ENCODE measurements at regions not wholly inside any gene's neighbourhood (a gene's known extent, or its start where the extent isn't known, plus 50 kb on each side); places are given as distances from the start of the nearest gene placed in this dataset.

DNA sequence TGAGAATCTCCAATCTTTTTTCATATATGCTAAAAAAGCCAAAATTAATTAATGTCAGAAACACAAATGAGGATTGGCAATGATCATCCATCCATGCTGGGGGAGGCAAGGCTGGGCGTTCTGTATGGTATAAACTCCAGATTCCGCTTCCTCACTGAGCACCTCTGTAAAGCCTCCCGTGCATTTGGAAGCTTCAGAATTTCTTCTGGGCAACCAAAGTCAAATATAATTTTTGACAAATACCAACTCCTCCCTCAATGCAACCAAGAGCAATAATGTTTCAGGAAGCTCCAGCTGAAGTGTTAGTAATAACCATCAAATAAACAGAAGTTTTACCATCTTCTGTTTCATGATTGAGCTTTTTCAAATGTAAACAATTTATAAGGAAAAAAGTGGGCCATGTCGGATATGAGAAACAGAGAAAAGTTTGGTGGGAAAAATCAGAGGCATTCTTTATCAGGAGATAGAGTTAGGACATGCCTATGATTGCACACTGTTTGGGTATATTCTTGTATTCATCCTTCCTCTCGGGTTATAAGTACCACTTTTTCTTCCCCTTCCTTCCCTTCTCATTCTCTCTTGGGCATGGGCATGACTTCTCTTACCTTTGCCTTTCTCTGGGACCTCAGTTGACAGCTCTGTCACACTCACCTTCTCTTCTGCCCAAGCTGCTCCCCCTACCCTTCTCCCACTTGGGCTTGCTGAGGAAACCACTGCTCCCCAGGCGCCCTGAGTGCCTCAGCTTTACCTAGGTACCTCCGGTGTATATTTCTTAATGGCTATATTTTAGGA is 149.5 kb upstream of the ZEB2 start:
- ATAC-seq (ENCODE audit: low read depth) (no peak), DNase-seq (no peak)
- no peak overlapping the region for H3K4me3 Mint-ChIP-seq
- peaks cover 25% of the 10 kb centered on the region for H3K4me1 Mint-ChIP-seq
- intact Hi-C loops (cut with micrococcal nuclease): no loop called here
- Histone ChIP-seq H3K4me3 (ENCODE audit: control extremely low read depth in 1 of 5, extremely low read depth in 1 of 5, insufficient read depth in 1 of 5, low read depth in 2 of 5, low read length in 4 of 5) (no peak overlapping the region), H3K36me3 (replicated peaks in 1 of 2; ENCODE audit: control extremely low read depth in 1 of 2, control insufficient read depth in 1 of 2, extremely low read depth in 1 of 2, insufficient read depth in 2 of 2, low read length in 1 of 2) (no peaks in the 10 kb centered on the region), H4K20me1 (ENCODE audit: control insufficient read depth, insufficient read depth, low read length, poor library complexity, severe bottlenecking) (no peaks in the 10 kb centered on the region), H3K4me2 (replicated peaks; ENCODE audit: low read depth, low read length, poor library complexity, severe bottlenecking) (no peak overlapping the region), H3K79me2 (ENCODE audit: control insufficient read depth, insufficient read depth, low read length) (no peaks in the 10 kb centered on the region), H3K4me1 (ENCODE audit: control insufficient read depth in 2 of 2, insufficient read depth in 2 of 2, low read length in 2 of 2) (peaks cover 18 to 22% of the 10 kb centered on the region in 2 donors), H2AFZ (ENCODE audit: insufficient read depth, low read depth, low read length, poor library complexity, severe bottlenecking) (no peak overlapping the region), H3K27ac (ENCODE audit: low read length in 2 of 2) (no peak overlapping the region), H3K27me3 (replicated peaks in 1 of 4; ENCODE audit: control extremely low read depth in 1 of 4, control insufficient read depth in 3 of 4, insufficient read depth in 4 of 4, low read length in 3 of 4) (no peaks in the 10 kb centered on the region), H3K9ac (ENCODE audit: low read length) (no peak overlapping the region), H3K9me3 (ENCODE audit: control extremely low read depth in 1 of 3, control insufficient read depth in 2 of 3, insufficient read depth in 1 of 3, low read length in 2 of 3) (no peaks in the 10 kb centered on the region)
- no peaks in the 10 kb centered on the region for H3K9me3 Mint-ChIP-seq (ENCODE audit: insufficient read depth)
- ChIA-PET POLR2A (no interaction called here), CTCF (no interaction called here)
- H3K27me3 Mint-ChIP-seq: no peaks in the 10 kb centered on the region
- H3K27ac Mint-ChIP-seq: no peak overlapping the region
- TF ChIP-seq EZH2 (IDR thresholded peaks at IDR 0.05; ENCODE audit: borderline replicate concordance, insufficient read depth, low read depth, low read length, poor library complexity, severe bottlenecking) (no peak), CTCF (IDR thresholded peaks at IDR 0.05) (no peak)
- 82% methylated on average over 4 of the region's 7 CpGs for WGBS (ENCODE audit: insufficient coverage)

GRCh38 chr2:144668493-144669110 is 148.7 kb upstream of the ZEB2 start:
- ATAC-seq (ENCODE audit: low read depth): no peak
- no peak overlapping the region for H2AFZ ChIP-seq (ENCODE audit: insufficient read depth, low read depth, low read length, poor library complexity, severe bottlenecking)
- H3K9me3 Mint-ChIP-seq (ENCODE audit: insufficient read depth): no peaks in the 10 kb centered on the region
- no peaks in the 10 kb centered on the region for H3K36me3 ChIP-seq (replicated peaks in 1 of 2; ENCODE audit: control extremely low read depth in 1 of 2, control insufficient read depth in 1 of 2, extremely low read depth in 1 of 2, insufficient read depth in 2 of 2, low read length in 1 of 2)
- no peak overlapping the region for H3K27ac ChIP-seq (ENCODE audit: low read length in 2 of 2)
- no peaks in the 10 kb centered on the region for H3K27me3 Mint-ChIP-seq
- intact Hi-C loops (cut with micrococcal nuclease): no loop called here
- no peak for DNase-seq
- no peak for TF ChIP-seq CTCF (IDR thresholded peaks at IDR 0.05)
- no peak for TF ChIP-seq EZH2 (IDR thresholded peaks at IDR 0.05; ENCODE audit: borderline replicate concordance, insufficient read depth, low read depth, low read length, poor library complexity, severe bottlenecking)
- no peaks in the 10 kb centered on the region for H4K20me1 ChIP-seq (ENCODE audit: control insufficient read depth, insufficient read depth, low read length, poor library complexity, severe bottlenecking)
- no peak overlapping the region for H3K9ac ChIP-seq (ENCODE audit: low read length)
- H3K4me3 ChIP-seq (ENCODE audit: control extremely low read depth in 1 of 5, extremely low read depth in 1 of 5, insufficient read depth in 1 of 5, low read depth in 2 of 5, low read length in 4 of 5): no peak overlapping the region
- H3K4me1 Mint-ChIP-seq: peaks cover 26% of the 10 kb centered on the region
- H3K27me3 ChIP-seq (replicated peaks in 1 of 4; ENCODE audit: control extremely low read depth in 1 of 4, control insufficient read depth in 3 of 4, insufficient read depth in 4 of 4, low read length in 3 of 4): no peaks in the 10 kb centered on the region
- ChIA-PET CTCF (no interaction called here), POLR2A (no interaction called here)
- no peak overlapping the region for H3K4me3 Mint-ChIP-seq
- no CpG with 5 or more reads among the region's 1 CpG for WGBS (ENCODE audit: insufficient coverage)
- peaks cover 18 to 25% of the 10 kb centered on the region in 2 donors for H3K4me1 ChIP-seq (ENCODE audit: control insufficient read depth in 2 of 2, insufficient read depth in 2 of 2, low read length in 2 of 2)
- no peak overlapping the region for H3K4me2 ChIP-seq (replicated peaks; ENCODE audit: low read depth, low read length, poor library complexity, severe bottlenecking)
- H3K27ac Mint-ChIP-seq: no peak overlapping the region
- no peaks in the 10 kb centered on the region for H3K79me2 ChIP-seq (ENCODE audit: control insufficient read depth, insufficient read depth, low read length)
- H3K9me3 ChIP-seq (ENCODE audit: control extremely low read depth in 1 of 3, control insufficient read depth in 2 of 3, insufficient read depth in 1 of 3, low read length in 2 of 3): no peaks in the 10 kb centered on the region
